ENCODE measurements at regions not wholly inside any gene's neighbourhood (a gene's known extent, or its start where the extent isn't known, plus 50 kb on each side); places are given as distances from the start of the nearest gene placed in this dataset.
A peak's percentile ranks its signal among the peaks of the same experiment; 100 is the strongest.
"Not testable (repeated sequence)": the region's sequence is repeated elsewhere in the genome, so short reads cannot be mapped to it uniquely, and the experiment has no call there.

DNA sequence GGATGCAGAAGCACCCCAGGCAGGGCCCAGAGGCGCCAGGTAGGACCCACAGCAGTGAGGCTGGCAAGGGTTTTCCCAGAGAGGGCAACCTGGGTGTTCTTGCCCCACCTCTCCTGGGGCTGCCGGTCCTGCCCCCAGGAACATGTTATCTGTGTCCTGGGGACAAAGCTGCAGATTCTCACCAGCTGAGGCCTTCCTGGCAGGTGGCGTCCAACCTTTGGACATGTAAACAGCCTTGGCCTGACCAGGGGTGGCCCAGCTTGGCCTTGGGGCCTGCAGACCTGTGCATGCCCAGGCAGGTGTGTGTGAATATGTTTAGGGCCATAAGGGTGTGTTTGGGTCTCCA, 101.8 kb upstream of the LARP1 start:
- no peak for DNase-seq (ENCODE audit: low read depth)

DNA sequence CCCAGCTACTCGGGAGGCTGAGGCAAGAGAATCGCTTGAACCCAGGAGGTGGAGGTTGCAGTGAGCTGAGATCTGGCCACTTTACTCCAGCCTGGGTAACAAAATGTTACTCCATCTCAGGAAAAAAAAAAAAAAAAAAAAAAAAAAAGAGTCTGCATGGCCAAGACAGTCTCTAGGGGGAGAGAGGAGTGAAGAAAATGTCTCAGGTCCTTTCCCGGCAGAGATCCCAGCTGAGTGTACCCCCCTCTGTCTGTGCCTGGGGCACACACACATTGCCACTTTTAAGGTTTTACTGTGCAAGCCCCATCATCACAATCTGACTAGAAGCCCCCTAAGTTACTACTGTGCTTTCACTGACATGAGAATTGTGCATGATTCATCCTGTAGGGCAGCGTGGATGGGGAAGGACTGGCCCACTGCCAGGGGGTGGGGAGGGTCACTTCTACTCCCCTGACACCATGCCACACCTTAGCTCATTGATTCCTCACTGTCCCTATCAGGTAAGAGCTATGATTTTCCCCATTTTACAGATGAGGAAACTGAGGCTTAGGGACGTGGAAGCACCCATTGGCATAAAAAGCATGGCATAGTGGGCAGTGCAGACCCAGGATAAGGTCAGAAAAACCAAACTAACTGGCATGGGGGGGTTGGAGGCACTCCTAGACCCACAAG, 102.3 kb upstream of the LARP1 start:
- DNase-seq (ENCODE audit: low read depth): no peak

DNA sequence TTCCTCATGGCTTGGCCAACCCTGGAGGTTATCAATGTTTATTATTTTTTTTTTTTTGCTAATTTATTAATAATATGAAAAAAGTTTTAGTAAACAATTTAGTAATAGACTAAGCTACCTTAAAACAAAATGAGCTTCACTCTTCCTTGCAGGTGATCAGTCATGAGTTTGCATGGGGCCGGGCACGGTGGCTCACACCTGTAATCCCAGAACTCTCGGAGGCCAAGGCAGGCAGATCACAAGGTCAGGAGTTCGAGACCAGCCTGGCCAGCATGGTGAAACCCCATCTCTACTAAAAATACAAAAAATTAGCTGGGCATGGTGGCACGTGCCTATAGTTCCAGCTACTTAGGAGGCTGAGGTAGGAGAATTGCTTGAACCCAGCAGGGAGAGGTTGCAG, 103.4 kb upstream of the LARP1 start:
- not testable (repeated sequence) for DNase-seq (ENCODE audit: low read depth)

DNA sequence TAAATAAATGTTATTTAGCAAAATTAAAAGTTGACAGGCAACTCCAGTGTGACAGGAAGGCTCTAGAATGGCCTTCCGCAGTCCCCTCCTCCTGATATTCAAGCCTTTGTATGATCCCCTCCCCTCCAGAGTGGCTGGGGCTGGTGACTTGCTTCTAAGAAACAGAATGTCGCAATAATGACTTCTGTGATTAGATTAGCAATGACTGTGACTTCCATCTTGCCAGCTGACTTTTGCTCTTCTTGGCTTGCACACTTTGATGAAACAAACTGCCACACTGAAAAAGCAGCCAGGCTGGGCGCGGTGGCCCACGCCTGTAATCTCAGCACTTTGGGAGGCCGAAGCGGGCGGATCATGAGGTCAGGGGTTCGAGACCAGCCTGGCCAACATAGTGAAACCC, 106.5 kb upstream of the LARP1 start:
- no peak for DNase-seq (ENCODE audit: low read depth)

DNA sequence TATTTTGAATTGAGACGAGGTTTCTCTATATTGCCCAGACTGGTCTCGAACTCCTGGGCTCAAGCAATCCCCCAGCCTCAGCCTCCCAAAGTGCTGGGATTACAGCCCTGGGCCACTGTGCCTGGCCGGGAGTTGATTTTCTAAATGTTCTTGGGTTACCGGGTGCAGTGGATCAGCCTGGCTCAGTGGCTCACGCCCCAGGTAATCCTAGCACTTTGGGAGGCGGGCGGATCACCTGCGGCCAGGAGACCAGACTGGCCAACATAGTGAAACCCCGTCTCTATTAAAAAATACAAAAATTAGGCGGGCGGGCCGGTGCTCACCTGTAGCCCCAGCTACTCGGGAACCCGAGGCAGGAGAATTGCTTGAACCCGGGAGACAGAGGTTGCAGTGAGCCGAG, 106.9 kb upstream of the LARP1 start:
- DNase-seq (ENCODE audit: low read depth): no peak

DNA sequence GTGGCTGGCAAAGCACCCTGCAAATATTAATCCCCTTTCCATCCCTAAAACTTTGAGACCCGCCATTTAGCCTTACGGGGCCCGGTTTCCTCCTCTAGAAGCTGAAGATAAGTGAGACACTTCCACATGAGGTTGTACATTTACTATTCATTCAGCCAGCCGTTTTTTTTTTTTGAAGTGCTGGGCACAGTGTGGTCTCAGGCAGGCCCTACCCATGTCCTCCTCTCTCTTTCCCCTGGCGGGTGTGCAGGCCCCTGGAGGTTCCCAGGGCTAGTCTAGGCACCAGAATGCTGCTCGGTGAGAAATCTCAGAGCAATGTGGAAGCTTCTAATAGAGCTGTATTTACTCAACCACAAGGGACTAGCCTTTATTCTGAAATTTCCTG, 107.4 kb upstream of the LARP1 start:
- DNase-seq (ENCODE audit: low read depth): no peak

DNA sequence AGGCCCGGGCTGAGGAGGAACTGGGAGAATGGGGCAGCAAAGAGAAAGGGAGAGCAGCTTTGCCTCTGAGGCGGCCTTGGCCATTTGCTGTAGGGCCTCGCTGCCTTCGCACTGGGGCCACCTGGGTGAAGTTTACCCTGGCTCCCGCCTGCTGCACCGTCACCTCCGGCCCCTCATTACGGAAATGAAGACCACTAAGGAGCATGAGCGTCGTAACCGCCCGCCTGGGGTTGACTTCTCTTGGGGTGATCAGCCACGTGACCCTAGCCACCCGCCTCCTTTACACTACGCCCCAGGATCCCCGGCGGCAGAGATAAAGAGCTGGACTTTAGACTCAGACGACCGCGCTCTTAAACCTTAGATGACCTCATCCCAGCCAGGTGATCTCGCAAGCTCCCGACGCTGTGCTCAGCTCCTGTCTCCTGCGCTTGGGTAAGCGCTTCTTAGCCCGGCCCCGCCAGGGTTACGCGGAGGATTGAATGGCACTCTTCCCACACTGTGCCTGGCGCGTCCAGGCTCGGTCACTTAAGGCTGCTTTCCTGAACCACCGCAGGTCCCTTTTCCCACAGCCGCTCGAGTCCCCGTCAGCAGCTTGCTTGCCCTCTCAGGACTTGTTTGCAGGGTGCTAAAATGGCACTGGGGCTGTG, 107.9 kb upstream of the LARP1 start:
- DNase-seq (ENCODE audit: low read depth): no peak

DNA sequence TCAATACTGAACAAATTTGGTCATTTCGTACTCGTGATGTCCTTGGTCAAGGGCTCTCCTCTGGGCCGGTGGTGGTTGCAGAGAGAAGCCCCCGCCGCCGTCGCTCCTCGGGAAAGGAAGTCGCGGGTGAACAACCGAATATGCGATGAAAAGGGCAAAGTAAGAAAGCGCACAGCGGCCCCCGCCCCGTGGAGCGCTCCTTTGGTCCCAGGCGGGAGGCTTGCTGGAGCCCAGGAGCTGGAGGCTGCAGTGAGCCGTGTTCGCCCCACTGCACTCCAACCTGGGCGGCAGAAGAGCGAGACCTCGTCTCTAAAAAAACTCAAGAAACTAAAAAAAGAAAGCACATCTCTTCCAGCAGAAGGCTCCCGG, 108.4 kb upstream of the LARP1 start:
- DNase-seq (ENCODE audit: low read depth): no peak

DNA sequence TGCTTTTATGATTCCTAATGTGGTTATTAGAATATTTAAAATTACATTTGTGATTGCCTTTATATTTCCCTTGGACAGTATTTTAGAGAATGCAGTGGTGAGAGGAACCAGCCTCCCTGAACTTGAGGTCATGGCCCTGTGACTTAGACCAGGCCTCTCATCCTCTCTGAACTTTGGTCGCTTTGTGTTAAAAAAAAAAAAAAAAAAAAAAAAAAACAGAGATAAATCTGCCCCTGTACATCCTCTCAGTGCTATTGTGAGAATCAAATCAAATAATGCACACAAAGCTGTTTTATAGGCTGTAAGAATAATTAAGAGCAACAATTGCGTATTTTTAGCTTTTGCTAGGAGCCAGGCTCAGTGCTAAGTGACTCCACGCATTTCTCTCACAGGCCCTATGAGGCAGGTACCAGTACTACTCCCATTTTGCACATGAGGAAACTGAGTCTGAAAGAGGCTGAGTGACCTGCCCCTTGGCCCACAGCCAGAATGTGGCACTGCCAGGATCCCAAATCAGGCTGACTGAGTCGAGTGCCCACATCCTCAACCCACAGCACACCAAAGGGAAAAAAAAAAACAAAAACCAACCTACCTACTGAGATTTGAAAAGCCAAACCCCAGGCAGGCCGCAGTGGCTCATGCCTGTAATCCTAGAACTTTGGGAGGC, 110.3 kb upstream of the LARP1 start:
- DNase-seq (ENCODE audit: low read depth): no peak

DNA sequence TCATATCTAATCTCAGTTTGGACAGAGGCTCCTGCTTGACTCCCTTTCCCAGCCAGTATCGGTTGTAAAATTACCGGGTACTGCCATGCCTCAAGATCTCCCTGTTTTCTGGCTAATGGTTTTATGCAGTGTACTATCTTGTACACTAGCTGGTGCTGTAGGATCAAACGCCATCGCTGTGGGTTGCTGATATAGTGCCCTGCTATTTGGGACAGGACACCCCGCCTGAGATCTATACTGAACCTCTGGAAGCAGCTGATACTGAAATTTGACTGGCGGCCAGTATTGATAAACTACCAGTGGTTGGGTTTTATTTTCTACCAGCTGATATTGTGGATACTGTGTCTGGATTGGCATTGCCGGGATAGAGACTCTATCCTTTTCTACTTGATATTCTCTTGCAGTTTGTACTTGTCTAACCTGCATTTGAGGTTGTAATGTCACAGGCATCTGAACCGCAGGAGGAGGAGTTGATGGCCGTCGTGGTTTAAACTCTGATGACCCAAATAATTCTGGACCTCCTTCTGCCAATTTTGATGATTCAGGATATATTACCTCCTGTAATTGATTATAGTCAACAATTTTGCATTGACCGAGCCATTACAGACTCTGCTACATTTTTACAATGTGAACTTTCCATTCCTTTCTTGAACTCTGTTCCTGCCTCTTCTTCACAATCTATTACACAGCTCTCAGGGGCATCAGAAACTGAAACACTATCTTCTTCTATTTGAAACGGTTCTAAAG, 112.5 kb upstream of the LARP1 start:
- peak; percentile 32 for DNase-seq (ENCODE audit: low read depth)

DNA sequence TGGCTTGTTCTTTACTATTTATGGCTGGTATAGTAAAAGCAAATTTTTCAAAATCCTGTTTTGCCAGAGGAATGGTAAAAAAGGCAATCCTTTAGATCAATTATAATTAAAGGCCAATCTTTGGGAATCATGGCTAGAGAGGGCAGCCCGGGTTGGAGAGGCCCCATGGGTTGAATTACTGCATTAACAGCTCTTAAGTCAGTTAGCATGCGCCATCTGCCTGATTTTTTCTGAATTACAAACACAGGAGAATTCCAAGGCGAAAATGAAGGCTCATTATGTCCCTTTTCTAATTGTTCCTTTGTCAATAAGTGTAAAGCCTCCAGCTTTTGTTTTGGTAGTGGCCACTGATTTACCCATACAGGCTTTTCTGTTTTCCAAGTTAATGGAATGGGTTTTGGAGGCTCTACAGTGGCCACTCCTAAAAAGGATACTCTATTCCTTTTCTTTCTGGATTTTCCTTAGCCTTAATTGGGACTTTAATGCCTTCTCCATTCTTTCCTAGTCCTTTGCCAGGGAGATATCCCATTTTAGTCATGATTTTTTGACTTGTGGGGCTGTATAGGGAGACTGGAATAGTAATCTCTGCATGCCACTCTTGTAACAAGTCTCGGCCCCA, 114.9 kb upstream of the LARP1 start:
- DNase-seq (ENCODE audit: low read depth): peak; percentile 24

DNA sequence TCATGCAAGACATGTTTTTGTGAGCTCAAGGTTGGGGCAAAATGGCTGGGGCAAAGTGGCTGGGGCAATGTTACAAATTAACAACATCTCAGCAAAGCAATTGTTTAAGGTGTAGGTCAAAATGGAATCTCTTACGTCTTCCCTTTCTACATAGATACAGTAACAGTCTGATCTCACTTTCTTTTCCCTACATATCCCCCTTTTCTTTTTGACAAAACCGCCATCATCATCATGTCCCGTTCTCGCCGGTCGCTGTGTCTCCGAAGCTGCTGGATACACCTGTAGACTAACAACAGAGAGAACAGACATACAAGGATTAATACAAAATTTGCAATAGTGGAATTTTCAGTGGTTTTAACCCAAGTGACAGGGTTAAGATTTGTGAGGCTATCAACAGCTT, 118.4 kb upstream of the LARP1 start:
- DNase-seq (ENCODE audit: low read depth): not testable (repeated sequence)

DNA sequence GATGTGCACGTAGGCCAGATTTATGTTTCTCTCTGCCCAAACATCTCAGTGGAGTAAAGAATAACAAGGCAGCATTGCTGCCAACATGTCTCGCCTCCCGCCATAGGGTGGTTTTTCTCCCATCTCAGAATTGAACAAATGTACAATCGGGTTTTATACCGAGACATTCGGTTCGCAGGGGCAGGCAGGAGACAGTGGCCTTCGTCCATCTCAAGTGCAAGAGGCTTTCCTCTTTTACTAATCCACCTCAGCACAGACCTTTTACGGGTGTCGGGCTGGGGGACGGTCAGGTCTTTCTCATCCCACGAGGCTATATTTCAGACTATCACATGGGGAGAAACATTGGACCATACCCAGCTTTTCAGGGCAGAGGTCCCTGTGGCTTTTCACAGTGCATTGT, 118.9 kb upstream of the LARP1 start:
- DNase-seq (ENCODE audit: low read depth): not testable (repeated sequence)

DNA sequence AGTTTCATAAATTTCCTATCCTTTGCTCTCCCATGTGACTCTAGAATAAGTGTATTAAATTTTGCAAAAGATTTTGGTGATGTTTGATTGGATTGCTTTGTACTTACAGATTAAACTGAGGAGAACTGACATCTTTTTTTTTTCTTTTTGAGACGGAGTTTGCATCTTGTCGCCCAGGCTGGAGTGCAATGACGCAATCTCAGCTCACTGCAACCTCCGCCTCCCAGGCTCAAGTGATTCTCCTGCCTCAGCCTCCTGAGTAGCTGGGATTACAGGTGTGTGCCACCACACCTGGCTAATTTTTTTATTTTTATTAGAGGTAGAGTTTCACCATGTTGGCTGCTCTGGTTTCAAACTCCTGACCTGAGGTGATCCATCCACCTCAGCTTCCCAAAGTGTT, 121.4 kb upstream of the LARP1 start:
- DNase-seq (ENCODE audit: low read depth): not testable (repeated sequence)

DNA sequence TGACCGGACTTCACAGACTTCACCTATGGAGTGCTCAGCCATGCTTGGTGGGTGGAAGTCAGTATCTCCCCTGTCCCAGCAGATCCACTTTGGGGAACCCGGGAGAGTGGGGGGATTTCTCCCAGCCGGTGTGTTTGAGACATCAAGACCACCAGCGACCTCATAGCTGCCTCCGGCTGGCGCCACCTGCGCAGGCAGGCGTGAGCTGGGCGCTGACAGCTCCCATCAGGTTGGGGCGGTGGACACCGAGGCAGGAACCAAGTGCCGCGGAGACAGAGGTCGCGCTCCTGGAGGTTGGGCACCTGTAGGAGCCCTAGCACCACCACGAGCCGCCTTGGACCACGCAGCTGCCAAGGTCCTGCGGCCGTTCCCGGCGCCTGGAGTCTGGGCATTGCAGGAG, 124.0 kb upstream of the LARP1 start:
- no peak for DNase-seq (ENCODE audit: low read depth)

DNA sequence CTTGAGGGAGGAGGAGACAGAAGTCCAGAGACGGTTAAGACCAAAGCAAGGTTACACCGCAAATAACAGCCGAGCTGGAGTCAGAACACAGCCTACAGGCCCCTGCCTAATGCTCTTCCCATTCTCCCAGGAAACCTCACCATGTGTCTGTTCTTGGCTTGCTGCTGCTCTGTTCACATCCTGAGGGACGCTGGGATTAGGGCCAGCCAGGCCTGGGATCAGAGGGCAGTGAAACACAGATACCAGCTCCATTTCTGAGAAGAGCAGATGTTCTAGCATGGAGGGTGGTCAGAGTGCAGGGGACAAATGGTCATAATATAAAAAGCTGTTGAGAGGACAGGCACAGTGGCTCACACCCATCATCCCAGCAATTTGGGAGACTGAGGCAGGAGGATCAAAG, 124.8 kb upstream of the LARP1 start:
- DNase-seq (ENCODE audit: low read depth): no peak

DNA sequence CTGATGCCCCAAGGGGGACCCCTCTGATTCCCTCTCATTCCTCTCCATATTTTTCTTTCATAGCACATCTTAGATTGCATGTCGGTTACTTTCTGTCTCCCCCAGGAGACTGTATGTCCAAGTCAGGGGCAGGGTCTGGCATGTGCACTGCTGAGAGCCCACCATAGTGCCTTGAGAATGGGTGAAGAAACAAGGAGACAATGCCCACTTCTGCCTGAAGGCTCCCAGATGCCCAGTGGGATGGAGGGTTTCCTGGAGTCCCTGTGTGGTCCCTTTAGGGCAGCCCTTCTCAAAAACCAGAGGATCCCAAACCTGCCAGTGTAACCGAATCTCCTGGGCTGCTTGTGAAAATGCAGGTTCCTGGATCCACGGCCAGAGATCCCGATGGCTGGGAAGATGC, 126.5 kb upstream of the LARP1 start:
- DNase-seq (ENCODE audit: low read depth): no peak

DNA sequence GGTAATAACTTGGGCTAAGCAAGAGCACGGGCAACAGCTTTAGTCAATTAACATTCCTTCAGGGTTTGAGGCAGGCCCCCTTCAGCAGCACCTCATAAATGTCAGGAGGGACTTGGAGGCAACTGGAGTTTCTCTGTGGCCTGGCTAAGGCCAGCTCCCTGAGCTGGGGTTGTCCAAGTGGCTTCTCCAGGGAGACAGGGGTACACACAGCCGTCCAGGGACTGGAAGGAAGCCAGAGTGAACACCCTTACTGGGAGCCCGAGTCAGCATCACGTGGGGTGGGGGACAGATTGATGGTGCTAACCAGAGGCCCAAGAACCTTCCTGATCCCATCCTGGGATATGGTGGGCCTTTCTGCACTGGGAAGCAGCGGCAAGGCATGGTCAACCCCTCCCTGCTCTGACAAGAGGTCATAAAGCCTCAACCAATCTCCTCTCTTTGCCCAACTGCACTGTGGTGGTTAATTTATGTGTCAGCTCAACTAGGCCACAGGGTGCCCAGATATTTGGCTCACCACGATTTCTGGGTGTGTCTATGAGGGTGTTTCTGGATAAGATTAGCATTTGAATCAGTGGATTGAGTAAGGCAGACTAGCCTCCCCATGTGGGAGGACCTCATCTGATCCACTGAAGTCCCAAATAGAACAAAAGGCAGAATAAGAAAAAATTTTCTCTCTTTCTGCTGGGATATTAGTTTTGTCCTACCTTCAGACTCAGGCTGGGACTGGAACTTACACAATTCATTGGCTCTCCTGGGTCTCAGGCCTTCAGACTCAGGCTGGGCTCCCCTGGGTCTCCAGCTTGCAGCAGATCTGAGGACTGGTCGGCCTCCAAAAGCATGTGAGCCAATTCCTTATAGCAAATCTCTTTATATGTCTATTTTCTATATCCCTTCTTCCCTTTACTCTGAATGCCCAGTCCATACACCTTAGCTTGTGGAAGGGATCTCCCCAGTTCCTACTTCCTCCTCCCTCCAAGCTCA, 127.2 kb upstream of the LARP1 start:
- no peak for DNase-seq (ENCODE audit: low read depth)

DNA sequence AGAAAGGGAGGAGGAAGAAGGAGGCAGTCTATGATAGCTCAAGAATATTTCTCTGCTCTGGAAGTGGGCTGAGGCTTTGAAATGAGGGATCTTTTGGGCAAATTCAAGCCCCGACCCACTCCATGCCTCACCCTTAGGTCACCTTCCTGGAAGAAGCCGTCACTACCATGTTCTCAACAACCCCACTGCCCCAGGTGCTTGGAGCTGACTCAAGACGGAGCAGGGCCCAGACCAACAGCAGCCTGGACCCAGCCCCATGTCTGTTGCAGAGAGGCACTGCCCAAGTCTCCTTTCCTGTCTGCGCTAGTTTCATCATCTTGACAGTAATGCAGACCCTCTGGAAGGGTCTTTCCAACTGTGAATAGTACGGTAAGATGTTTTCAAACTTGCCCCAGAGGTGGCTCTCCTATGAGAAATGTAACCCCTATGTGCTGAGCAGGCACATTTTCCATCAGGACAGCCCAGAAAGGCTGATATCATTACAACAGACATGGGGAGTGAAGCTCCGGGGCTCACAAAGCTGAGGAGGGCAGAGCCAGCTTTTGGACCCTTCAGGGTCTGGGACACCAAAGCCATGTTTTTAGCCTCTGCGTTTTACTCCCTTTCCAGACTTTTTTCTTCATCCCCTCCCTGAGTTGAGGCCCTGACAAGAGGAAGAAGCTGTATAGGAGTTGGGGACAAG, 128.2 kb upstream of the LARP1 start:
- no peak for DNase-seq (ENCODE audit: low read depth)

DNA sequence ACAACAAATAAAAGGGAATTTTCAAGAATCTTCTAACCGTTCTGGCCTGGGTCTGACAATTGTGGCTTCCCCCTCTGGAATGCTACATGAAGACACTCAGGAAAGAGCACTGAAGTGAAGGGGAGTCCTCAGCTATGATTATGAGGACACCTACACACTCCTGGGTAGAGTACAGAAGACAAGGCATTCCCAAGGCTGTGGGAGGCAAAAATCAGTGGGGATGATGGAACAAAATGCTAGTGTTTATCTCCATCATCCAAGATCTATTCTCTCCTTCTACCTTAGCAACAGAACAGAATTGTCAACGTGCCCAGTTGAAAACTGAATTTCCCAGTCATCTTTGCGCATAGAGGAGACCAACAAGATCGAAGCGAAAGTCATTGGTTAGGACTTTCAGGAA, 130.1 kb upstream of the LARP1 start:
- DNase-seq (ENCODE audit: low read depth): no peak

DNA sequence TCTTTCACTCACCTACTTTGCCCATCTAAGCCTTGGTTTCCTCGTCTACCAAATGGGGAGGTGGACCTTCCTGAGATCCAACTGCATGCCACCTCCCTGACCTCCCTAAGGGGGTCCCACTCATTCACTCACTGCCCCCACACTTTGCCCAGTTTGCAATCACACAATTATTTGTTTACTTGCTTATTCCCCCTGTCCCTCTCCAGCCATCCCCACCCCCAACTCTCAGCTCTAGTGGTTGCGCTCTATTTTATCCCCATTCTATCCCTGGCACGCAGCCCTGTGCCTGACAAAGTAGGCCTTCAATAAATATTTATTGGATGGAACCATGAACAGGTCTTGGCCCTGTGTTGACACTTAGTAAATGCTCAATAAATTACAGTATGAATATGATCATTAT, 130.8 kb upstream of the LARP1 start:
- DNase-seq (ENCODE audit: low read depth): no peak
